Activated CD4-positive, alpha-beta T cell treated with anti-CD3 and anti-CD28 coated beads for 1 hour (primary cell): ENCODE measurements at regions not wholly inside any gene's neighbourhood (a gene's known extent, or its start where the extent isn't known, plus 50 kb on each side); places are given as distances from the start of the nearest gene placed in this dataset.
"Not testable (repeated sequence)": the region's sequence is repeated elsewhere in the genome, so short reads cannot be mapped to it uniquely, and the experiment has no call there.

Experiments used
- DNase-seq: peaks from one replicate; pipeline ENCODE4 v3.0.0-alpha.2; 2020

DNA sequence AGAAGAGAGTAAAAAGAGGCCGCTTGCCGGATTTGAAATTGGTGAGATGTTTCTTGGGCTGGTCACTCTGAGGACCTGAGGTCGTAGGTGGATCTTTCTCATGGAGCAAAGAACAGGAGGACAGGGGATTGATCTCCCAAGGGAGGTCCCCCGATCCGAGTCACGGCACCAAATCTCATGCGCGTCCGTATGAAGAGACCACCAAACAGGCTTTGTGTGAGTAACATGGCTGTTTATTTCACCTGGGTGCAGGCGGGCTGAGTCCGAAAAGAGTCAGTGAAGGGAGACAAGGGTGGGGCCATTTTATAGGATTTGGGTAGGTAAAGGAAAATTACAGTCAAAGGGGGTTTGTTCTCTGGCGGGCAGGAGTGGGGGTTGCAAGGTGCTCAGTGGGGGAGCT is 803.6 kb upstream of the ID2 start:
- DNase-seq = not testable (repeated sequence)

DNA sequence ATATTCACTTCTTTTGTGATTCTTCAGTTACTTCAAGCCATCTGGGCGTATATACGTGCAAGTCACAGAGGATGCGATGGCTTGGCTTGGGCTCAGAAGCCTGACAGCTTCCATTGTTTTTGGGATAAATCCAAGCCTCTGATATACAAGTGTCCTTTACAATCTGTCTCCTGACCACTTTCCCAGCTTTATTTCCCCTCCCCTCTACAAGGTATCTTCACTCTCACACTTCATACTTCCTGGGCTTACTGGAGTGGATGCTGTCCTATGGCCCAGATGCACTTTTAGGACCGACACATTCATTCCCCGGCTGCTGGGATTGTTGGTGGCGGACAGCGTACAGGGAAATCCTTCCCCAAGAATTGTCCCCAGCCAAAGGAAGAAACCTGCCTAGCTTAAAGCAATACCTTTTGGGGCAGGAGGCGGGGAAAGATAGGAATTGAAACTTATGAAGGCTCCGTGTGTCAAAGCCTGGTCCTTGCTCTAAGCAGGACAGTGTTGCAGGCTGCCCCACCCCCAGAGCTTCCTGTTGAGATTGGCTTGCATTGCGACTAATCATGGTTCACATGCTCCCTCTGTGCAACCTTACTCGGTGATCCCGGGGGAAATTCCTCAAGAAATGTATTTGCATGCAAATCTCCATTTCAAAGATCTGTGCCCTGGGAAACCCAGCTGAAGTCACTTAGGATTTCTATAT is 802.9 kb upstream of the ID2 start:
- DNase-seq = no peak

DNA sequence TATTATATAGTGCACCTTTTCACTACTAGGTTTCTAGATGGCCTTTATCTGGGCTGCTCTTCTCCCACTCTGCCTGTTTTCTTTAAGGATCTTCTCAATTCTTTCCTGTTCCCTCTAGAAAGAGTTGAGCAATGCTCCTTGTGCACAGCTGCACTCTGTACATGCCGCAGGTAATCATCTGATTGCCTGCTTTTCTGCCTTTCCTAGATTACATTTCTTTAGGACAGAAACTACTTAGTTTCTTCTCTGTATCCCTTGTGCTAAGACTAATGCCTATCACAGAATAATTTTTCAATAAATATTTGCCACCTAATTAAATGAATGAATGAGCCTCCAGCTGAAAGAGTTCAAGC is 802.4 kb upstream of the ID2 start:
- no peak for DNase-seq

DNA sequence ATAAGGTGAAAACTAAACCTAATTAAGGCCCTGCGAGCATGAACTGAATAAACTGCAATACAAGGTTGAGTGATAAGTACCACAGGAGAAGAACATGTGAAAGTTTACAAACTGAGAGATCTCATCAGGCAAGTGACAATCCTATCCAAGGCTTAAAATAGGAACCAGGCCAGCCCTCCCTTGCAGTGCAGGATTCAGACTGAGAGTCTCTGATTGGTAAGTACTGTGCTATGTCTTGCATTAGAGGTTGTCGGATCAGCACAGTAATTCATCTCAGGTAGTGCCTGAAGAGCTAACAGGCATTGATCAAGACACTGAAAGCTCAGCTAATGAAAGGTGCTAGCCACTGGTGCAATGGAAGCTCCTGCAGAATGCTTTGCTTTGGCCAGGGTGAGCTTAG is 801.7 kb upstream of the ID2 start:
- DNase-seq = no peak

DNA sequence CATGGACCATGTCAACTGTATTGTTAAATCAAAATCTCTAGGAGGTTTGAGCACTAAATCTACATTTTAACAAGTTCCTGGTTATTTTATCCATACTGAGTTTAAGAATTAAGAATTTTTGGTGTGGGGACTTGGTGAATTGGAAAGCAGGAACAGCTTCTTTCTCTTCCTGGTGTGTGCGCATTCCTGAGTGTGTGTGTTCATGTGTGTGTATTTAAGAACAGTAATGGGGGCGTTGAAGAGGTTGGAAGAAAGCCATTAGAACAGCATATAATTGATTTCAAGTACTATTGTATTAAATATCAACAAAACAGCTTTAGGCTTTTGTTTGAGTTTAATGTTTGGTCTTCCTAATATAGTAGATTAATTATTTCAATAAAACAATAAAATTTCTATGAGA is 801.3 kb upstream of the ID2 start:
- no peak for DNase-seq

DNA sequence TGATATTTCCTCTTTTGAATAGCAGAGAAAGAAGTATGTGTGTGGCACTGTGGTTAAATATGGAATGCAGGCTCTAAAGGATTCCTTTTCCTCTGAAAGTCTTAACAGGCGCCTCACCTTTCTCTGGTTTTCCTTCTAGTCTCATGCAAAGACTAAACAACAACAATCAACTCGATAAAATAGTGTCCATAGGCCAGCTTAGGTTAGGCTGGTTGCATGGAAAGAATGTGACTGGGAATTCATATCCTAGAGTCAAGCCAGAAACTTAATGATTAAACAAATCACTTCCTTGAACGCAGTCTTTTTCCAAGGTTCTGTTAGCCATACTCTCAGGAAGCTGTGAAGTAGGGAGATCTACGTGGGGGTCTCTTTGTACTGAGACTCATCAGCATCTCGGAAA is 800.8 kb upstream of the ID2 start:
- DNase-seq = no peak

DNA sequence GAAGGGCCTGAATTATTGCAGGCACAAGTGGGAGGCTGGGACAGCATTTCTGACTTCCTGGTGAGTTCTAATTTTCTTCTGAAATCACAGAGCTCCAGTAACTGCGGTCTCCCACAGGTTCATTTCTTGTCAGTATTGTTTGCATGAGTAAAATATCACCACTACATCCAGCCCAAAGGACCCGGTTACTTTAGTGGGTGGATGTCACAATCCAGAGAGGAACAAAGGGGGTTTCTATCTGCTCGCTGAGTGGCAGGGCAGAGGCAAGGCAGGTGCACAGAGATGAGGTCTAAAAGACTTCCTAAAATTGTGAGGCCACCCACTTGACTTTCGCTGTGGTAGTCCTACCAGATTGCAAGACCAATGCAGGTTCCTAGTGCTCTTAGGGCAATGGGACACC is 800.4 kb upstream of the ID2 start:
- no peak for DNase-seq

DNA sequence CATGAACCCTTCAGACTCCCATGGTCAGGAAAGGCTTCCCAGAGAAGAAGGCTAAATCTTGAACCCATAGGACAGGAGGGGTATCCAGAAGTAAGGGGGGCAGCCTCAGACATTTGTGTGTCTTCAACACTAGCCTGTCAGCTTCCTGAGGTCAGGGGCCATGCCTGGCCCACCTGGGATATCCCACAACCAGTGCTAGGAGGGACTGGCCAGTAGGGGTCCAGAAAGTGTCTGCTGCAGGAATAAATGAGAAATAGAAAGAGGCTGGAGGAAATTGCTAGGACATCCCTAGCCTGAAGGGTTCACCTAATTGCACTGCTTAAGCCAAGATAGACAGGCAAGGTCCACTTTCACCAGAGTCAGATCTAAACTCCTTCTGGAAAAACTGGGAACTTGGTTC is 799.6 kb upstream of the ID2 start:
- DNase-seq = no peak

DNA sequence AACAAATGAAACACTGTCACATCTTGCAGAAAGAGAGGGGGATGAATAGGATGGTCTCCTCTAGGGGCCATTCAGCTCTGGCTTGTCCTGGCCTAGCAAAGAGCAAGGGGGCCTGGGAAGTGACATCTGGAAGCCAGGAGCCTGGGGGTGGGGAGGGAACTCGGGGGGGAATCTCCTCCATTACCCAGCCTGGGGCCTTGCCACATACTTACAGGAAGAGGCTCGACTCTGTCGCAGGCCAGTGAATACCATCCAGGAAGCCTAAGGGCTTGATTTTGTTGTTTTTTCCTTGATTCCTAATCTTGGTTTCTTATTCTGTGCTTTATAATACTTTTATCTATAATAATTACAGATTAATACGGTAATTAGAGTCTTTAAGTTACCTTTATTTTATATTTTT is 797.5 kb upstream of the ID2 start:
- DNase-seq = no peak

DNA sequence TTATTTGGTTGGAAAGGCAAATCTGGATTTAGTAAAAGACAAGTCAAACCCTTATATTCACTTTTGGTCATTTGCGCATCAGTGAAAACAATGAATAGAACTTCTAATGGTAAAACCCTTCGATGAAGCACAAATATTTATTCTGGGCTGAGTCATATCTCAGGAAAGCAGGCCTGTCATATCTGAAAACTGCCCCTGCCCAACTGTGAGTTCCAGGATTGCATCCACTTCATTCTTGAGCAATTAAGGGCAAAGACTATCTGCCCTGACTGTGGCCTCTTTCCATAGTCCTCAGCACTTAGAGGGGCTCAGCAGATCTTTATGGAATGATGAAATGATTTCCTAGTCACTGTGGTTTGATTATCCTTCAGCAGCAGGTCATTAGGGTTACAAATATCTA is 795.2 kb upstream of the ID2 start:
- no peak for DNase-seq

DNA sequence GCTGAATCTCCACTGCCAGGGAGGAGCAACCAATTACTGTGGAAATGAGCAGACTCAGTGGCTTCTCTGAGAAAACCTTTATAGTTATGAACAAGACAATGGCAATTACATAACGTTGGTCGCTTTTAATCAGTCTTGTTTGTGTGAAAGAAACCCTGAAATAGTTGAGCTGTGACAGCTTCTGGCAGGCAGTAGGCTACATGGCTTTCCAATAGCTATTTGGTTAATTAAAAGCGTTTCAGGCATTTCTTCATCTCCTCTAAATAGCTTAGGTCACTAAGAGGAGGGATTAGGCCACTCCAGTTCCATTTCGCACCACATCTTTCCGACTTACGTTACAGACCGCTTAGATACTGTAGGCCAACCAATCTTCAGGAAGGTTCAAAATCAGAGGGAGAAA is 794.4 kb upstream of the ID2 start:
- no peak for DNase-seq

DNA sequence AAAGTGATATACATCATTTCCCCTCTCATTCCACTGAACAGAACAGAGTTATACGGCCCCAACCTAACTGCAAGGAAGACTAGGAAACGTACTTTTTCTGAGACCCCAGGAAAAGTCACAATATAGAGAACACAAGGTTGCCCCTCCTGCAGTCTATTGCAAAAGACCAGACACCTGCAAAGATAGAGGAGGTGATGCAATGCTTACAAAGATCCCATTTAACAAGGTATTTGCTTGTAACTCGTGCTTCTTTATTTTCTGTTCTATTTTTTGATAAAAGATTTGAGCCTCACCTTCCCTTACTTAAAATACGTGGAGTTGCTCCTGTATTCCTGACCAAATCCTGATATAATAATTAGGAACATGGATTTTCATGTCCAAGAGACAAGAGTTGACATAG is 793.0 kb upstream of the ID2 start:
- no peak for DNase-seq

DNA sequence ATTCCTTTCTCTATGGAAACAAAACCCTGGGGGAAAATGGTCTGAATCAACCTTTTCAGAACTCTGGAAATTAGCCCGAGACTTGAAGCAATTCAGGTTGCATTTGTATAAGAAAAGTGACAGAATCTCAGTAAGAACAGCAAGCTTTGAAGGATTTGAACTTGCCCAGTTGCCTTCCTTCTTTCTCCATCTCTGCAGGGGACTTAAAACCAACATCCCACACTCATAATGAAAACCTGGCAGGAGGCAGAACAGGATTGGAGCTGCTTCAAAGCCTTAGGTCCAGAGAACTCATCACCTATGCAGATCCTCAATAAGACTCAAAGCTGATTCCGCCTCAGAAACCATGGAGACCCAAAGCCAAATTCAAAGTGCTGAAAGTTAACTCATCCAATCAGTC is 790.5 kb upstream of the ID2 start:
- no peak for DNase-seq

DNA sequence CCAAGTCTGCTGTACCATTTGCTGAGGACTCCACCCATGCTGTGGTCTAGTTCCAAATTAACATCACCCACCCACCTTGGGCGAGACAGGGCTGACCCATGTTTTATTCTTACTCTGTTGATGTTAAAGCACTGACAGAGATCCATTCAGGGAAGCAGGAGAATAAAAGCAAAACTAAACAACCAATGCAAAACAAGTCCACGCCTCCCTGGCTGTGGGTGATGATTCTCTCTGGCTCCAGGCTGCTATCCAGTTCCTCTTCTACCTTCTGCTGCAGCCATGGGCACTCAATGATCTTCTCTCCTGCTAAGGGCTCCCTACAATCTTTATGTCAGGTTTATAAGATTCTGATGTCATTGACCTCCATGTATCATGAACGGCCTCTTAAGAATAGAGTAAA is 786.6 kb upstream of the ID2 start:
- DNase-seq = no peak

DNA sequence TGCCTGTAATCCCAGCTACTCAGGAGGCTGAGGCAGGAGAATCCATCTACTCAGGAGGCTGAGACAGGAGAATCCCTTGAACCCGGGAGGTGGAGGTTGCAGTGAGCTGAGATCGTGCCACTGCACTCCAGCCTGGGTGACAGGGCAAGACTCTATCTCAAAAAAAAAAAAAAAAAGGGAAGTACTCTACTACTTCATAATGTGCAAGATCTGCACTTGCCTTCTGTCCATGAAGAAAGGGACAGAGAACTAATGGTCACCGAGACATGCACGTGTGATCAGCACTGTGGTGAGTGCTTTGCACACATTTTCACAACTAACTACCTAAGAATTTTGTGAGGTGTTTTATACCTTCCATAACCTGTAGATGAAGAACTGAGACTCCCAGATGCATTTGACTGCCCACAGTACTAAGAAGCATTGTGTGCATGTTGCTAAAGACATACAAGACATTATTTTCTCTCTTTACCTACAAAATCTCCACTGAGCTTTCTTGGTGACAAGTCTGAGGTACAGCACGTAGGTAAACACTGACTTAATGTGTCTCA is 784.8 kb upstream of the ID2 start:
- DNase-seq = no peak

DNA sequence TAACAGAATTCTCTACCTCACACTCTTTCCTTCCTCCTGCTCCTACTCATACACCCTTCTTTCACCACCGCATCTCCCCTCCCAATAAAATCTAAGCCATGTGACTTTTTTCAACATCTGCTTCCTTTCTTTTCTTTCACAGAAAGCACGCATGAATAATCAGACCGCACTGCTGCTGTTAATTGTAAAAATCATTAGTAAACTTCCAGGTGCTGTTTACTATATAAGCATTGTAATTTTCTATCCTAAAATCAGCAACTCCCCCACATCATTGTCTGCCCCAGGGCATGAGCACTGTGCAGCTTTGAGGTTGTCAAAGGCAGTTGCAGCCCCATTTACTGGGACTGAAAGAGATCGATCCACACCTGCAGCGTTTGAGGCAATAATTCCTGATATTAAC is 782.6 kb upstream of the ID2 start:
- no peak for DNase-seq

DNA sequence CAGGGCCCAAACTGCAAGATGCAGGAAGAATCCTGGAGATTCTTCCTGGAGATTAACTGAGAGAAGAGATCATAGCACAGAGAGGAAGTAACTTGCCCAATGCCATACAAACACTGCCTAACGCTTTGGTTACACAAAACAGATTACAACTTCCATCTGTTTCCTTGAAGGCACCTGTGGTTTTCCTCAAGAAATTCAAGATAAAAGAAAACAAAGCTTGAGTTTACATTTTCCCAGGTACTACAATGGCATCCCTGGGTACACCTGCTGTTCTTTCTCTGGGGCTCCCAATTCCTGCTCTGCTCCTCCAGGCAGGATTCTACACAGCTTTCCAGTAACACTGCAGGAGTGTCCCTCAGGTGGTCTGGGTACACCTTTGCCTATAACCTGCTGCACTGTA is 781.9 kb upstream of the ID2 start:
- DNase-seq = no peak

DNA sequence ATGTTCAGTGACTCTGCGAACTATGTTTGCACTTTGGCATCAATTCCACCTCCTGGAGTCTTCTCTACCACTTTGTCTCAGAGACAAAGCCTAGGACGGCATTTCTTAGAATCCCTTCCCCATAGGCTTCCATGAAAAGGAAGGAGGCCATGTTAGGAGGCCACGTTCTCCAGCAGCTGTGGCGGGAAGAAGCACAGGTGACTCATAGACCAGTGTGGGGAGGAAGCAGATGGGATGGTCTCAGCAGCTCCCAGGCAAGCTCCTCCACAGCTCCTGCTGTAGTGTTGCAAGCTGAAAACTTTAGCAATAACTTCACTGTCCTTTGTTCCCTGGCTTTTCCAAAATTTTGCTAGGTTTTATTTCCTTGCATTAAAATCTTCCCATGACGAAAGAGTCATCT is 781.3 kb upstream of the ID2 start:
- DNase-seq = no peak

DNA sequence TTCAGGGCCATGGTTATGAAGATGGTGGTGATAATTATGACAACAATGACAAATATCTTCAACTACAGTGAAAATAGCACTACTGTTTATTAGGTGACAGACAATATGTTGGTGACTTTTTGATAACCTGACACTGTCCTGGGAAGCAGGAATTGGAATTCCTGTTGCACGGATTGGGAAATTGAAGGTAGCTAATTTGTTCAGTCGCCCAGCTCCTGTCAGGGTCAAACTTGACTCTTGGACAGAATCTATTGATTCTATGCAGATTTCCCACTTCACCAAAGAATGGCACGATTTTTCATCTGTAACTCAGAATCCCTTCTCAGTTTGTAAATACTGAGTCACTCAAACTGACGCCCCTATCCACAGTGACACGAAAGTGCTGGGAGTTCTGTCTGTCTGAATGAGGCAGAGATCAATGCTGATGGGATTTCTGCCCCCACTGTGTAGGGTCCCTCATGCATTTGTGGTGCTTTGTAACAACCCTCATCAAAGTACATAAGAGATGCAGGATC is 779.5 kb upstream of the ID2 start:
- no peak for DNase-seq

DNA sequence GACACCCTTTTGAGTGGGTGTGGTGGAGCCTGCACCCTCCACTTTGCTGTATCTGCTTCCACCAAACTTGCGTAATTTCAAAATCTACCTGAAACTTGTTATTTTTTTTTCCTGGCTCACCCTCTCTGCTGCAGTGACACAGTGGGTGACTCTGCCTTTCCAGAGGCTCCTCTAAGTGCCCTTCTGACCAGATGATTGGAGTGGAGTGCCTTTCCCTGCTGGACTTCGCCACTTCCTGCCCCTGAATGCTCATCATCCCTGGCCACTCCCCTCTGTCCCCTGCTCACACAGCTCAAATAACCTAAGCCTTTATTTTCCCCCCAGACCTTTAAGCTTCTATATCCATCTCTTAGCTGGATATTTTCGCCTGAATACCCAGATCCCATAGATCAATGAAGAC is 777.5 kb upstream of the ID2 start:
- no peak for DNase-seq

DNA sequence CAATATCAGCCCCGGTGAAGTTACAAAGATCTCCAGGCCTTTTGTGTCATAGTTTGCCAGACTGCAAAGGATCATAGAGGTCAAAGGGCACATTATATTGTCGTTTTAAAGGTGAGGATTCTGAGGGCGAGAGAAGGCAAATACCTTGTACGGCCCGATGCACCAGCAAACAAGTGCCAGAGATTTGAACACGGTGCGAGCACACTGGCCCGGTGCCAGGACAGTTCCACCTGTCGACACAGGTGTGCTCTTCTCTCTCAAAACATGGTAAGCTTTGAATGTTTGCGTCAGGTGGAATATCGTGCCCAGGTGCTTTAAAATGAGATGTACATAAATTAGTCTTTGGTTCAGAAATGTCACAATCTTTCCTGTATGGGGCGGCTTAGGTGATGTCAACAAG is 776.1 kb upstream of the ID2 start:
- DNase-seq = no peak

DNA sequence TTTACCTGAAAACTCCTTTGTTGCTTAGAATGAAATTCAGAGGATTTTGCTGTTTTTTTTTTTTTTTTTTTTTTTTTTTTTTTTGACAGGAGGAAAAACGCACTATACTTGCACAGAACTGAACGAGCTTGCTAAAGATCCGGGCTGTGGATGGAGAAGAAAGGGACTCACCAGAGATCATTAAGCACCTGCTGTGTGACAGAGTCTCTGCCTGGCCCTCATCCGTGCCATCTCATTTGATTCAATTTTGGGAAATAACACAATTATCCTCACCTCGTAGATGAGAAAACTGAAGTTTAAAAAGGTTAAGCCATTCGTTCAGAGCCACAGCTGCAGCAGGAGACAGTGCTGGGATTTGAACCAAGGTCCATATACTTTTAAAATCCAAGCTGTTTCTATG is 775.4 kb upstream of the ID2 start:
- no peak for DNase-seq

DNA sequence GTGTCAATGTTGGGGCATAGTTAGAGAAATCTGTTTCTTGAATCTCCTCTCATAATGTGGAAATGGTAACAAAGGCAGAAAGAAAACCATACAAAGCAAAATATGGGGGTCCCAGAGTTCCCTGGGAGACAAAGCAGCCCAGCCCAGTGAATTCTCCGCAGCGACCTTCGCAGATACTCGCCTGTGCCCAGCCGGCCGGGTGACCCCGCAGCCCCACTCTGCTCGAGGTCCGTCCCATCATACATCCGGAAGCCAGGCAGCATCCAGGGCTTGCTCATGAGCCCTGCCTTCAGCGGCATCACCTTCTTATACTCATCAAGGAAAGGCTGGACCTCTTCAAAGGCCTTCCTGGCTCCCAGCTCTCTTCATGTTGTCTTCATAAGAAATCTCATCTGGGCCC is 774.8 kb upstream of the ID2 start:
- DNase-seq = no peak

DNA sequence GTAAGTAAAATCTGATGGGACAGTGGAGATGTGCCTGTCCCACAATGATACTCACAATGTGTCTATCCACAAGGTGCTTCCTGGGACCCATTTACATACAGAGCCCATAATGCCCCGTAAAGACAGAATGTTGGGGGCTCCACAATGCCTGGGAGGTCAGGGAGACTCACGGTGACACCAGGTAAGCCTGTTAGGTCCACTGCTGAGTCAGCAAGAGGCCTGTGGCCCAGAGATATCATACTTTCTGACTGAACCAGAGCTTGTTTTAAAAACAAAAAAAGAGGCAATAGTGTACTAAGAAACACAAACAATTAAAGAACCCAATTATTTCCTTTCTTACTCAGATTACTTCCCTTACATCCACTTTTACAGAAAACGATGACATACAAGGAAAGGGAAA is 771.1 kb upstream of the ID2 start:
- no peak for DNase-seq

DNA sequence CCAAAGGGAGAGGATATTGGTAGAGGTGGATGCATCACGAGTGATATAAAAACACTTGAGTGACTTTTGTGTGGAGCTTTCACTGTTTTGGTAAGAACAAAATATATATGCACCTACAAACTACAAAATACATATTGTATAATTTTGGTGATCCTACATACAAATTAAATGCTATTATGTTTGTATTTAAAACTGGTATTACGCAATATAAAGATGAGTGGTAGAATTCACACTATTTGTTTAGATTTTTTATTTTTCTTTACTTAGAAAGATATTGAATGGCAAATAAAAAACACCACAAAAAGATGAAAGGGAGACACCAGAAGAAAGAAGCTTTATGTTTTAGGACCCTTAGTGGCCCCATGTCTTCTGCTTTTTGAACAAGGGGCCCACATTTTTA is 770.7 kb upstream of the ID2 start:
- no peak for DNase-seq

DNA sequence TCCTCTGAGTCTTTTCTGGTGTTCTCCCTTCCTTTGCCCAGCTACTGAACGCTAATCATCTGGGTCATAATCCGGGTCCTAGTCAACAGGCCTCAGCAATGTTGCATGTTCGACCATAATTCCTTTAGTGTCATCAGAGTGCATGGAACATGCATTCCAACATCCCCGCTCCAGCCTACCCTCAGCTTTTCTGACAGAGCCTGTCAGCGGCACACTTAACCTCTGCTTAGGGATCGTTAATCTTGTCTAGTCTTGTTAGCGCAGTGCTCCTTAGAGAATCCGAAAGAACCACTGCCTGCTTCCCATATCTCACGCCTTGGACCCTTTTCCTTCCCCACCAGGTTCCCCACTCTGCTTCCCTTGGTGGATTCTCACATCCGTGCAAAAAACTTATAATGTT is 767.9 kb upstream of the ID2 start:
- no peak for DNase-seq
